ENCODE measurements at regions not wholly inside any gene's neighbourhood (a gene's known extent, or its start where the extent isn't known, plus 50 kb on each side); places are given as distances from the start of the nearest gene placed in this dataset.

DNA sequence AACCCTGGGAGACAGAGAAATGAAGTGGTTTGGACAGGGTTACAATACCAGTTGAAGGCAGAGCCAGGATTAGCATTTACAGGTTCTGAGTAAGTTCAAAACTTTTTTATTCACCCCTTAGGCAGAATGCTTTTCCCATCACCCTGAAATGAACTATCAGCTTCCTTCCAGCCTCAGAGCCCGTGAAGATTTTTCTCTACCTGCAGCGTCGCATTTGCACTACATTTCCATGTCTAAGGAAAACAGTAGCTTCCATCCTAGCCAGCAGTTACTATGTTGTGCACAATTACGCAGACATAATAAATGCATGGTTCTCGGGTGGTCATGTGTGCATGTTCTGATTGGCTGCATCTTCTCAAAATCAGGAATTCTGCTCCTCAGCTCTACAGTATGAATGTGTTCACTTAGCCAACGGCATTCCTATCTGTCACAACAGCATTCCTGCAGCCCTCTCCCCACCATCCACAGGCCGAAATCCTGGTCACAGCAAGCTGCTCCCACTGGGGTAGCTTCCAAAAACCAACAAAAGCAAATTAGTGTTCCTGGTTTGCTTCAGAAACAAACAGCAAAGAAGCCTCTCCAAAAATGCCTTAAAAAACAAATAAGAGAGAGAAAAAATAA lies 510.8 kb upstream of the SEMA6D start:
- H3K27me3 ChIP-seq (replicated peaks in 1 of 4; ENCODE audit: control extremely low read depth in 1 of 4, control insufficient read depth in 3 of 4, insufficient read depth in 4 of 4, low read length in 3 of 4): no peaks in the 10 kb centered on the region
- H4K20me1 ChIP-seq (ENCODE audit: control insufficient read depth, insufficient read depth, low read length, poor library complexity, severe bottlenecking): no peaks in the 10 kb centered on the region
- ChIA-PET CTCF (no interaction called here), POLR2A (no interaction called here)
- H3K4me2 ChIP-seq (replicated peaks; ENCODE audit: low read depth, low read length, poor library complexity, severe bottlenecking): no peak overlapping the region
- no peaks in the 10 kb centered on the region for H3K9me3 Mint-ChIP-seq (ENCODE audit: insufficient read depth)
- no peak overlapping the region for H3K4me3 ChIP-seq (ENCODE audit: control extremely low read depth in 1 of 5, extremely low read depth in 1 of 5, insufficient read depth in 1 of 5, low read depth in 2 of 5, low read length in 4 of 5)
- H3K9me3 ChIP-seq (ENCODE audit: control extremely low read depth in 1 of 3, control insufficient read depth in 2 of 3, insufficient read depth in 1 of 3, low read length in 2 of 3): no peaks in the 10 kb centered on the region
- H3K36me3 ChIP-seq (replicated peaks in 1 of 2; ENCODE audit: control extremely low read depth in 1 of 2, control insufficient read depth in 1 of 2, extremely low read depth in 1 of 2, insufficient read depth in 2 of 2, low read length in 1 of 2): no peaks in the 10 kb centered on the region
- H3K9ac ChIP-seq (ENCODE audit: low read length): no peak overlapping the region
- intact Hi-C loops (cut with micrococcal nuclease): no loop called here
- no peak for ATAC-seq (ENCODE audit: low read depth)
- TF ChIP-seq, protein P1, sequence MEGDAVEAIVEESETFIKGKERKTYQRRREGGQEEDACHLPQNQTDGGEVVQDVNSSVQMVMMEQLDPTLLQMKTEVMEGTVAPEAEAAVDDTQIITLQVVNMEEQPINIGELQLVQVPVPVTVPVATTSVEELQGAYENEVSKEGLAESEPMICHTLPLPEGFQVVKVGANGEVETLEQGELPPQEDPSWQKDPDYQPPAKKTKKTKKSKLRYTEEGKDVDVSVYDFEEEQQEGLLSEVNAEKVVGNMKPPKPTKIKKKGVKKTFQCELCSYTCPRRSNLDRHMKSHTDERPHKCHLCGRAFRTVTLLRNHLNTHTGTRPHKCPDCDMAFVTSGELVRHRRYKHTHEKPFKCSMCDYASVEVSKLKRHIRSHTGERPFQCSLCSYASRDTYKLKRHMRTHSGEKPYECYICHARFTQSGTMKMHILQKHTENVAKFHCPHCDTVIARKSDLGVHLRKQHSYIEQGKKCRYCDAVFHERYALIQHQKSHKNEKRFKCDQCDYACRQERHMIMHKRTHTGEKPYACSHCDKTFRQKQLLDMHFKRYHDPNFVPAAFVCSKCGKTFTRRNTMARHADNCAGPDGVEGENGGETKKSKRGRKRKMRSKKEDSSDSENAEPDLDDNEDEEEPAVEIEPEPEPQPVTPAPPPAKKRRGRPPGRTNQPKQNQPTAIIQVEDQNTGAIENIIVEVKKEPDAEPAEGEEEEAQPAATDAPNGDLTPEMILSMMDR (IDR thresholded peaks at IDR 0.05): no peak
- no peak for TF ChIP-seq EZH2 (IDR thresholded peaks at IDR 0.05; ENCODE audit: borderline replicate concordance, insufficient read depth, low read depth, low read length, poor library complexity, severe bottlenecking)
- H3K27ac ChIP-seq (ENCODE audit: low read length in 2 of 2): no peak overlapping the region
- no peak for DNase-seq
- no peaks in the 10 kb centered on the region for H3K4me1 ChIP-seq (ENCODE audit: control insufficient read depth in 2 of 2, insufficient read depth in 2 of 2, low read length in 2 of 2)
- 90% methylated on average over 7 of the region's 7 CpGs for WGBS (ENCODE audit: insufficient coverage)
- H3K4me1 Mint-ChIP-seq: no peaks in the 10 kb centered on the region
- H3K79me2 ChIP-seq (ENCODE audit: control insufficient read depth, insufficient read depth, low read length): no peaks in the 10 kb centered on the region
- H3K4me3 Mint-ChIP-seq: no peak overlapping the region
- no peak overlapping the region for H3K27ac Mint-ChIP-seq
- no peak overlapping the region for H2AFZ ChIP-seq (ENCODE audit: insufficient read depth, low read depth, low read length, poor library complexity, severe bottlenecking)
- H3K27me3 Mint-ChIP-seq: no peaks in the 10 kb centered on the region

DNA sequence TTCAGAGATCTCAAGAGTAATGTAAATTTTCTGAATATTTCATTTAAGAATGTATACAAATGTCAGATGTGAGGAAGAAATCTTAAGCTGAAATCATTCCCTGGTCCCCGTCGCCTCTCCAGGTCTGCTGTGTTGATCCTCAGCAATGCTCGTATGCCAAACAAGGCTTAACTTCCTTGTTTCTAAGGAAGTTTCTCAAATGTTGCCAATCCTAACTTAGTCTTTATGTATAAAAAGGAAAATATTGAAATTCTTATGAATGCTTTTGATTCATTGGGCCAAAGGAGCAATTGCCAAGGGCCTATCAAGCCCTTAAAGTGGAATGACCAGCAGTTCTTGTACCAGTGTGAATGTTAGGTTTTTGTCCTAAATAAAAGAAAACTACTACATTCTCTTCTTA lies 507.7 kb upstream of the SEMA6D start:
- Mint-ChIP-seq H3K9me3 (ENCODE audit: insufficient read depth) (no peaks in the 10 kb centered on the region), H3K4me1 (no peaks in the 10 kb centered on the region), H3K27me3 (no peaks in the 10 kb centered on the region), H3K4me3 (no peak overlapping the region), H3K27ac (no peak overlapping the region)
- Histone ChIP-seq H3K27ac (ENCODE audit: low read length in 2 of 2) (no peak overlapping the region), H3K4me1 (ENCODE audit: control insufficient read depth in 2 of 2, insufficient read depth in 2 of 2, low read length in 2 of 2) (no peaks in the 10 kb centered on the region), H3K27me3 (replicated peaks in 1 of 4; ENCODE audit: control extremely low read depth in 1 of 4, control insufficient read depth in 3 of 4, insufficient read depth in 4 of 4, low read length in 3 of 4) (no peaks in the 10 kb centered on the region), H2AFZ (ENCODE audit: insufficient read depth, low read depth, low read length, poor library complexity, severe bottlenecking) (no peak overlapping the region), H3K9me3 (ENCODE audit: control extremely low read depth in 1 of 3, control insufficient read depth in 2 of 3, insufficient read depth in 1 of 3, low read length in 2 of 3) (no peaks in the 10 kb centered on the region), H4K20me1 (ENCODE audit: control insufficient read depth, insufficient read depth, low read length, poor library complexity, severe bottlenecking) (no peaks in the 10 kb centered on the region), H3K4me2 (replicated peaks; ENCODE audit: low read depth, low read length, poor library complexity, severe bottlenecking) (no peak overlapping the region), H3K9ac (ENCODE audit: low read length) (no peak overlapping the region), H3K36me3 (replicated peaks in 1 of 2; ENCODE audit: control extremely low read depth in 1 of 2, control insufficient read depth in 1 of 2, extremely low read depth in 1 of 2, insufficient read depth in 2 of 2, low read length in 1 of 2) (no peaks in the 10 kb centered on the region), H3K4me3 (ENCODE audit: control extremely low read depth in 1 of 5, extremely low read depth in 1 of 5, insufficient read depth in 1 of 5, low read depth in 2 of 5, low read length in 4 of 5) (no peak overlapping the region), H3K79me2 (ENCODE audit: control insufficient read depth, insufficient read depth, low read length) (no peaks in the 10 kb centered on the region)
- no peak for ATAC-seq (ENCODE audit: low read depth)
- intact Hi-C loops (cut with micrococcal nuclease): no loop called here
- TF ChIP-seq, protein P1 (IDR thresholded peaks at IDR 0.05): no peak
- no peak for TF ChIP-seq EZH2 (IDR thresholded peaks at IDR 0.05; ENCODE audit: borderline replicate concordance, insufficient read depth, low read depth, low read length, poor library complexity, severe bottlenecking)
- ChIA-PET CTCF (no interaction called here), POLR2A (no interaction called here)
- no peak for DNase-seq
- WGBS (ENCODE audit: insufficient coverage): 100% methylated on average over 1 of the region's 3 CpGs

Measured in B cell (primary cell).